Heart right ventricle (tissue), 16 donors: ENCODE measurements at regions not wholly inside any gene's neighbourhood (a gene's known extent, or its start where the extent isn't known, plus 50 kb on each side); places are given as distances from the start of the nearest gene placed in this dataset.

Experiments used
- ATAC-seq, 8 donors: fragments of 200-7000 bp; cut with Tn5 transposase; one replicate each; pipeline ENCODE4 v1.9.1; 2020; ENCODE audit warnings: mild to moderate bottlenecking in 8 of 8, moderate library complexity in 8 of 8, moderate number of reproducible peaks in 1 of 8
- DNase-seq, 2 donors: peaks; one replicate each; pipeline ENCODE4 v3.0.0-alpha.2; 2020
- H3K27ac ChIP-seq, 10 donors: fragments of 200-600 bp; sonication (generic) in 2 of 10; one replicate each; pipeline versions ENCODE4 v1.5.0 to v1.8.0; 2020 to 2022; ENCODE audit warnings: mild to moderate bottlenecking in 3 of 10
- H3K27me3 ChIP-seq, 7 donors: fragments of 200-600 bp; one replicate each; pipeline ENCODE4 v1.8.0; 2021 to 2022; ENCODE audit warnings: mild to moderate bottlenecking in 2 of 7
- H3K36me3 ChIP-seq, 9 donors: fragments of 200-600 bp; sonication (generic) in 1 of 9; one replicate each; pipeline versions ENCODE4 v1.5.0 to v1.8.0; 2020 to 2022; ENCODE audit warnings: mild to moderate bottlenecking in 2 of 9
- H3K4me1 ChIP-seq, 9 donors: fragments of 200-600 bp; sonication (generic) in 1 of 9; one replicate each; pipeline versions ENCODE4 v1.5.0 to v1.8.0; 2020 to 2022; ENCODE audit warnings: mild to moderate bottlenecking in 4 of 9
- H3K4me3 ChIP-seq, 10 donors: fragments of 200-600 bp; sonication (generic) in 2 of 10; one replicate each; pipeline versions ENCODE4 v1.5.0 to v1.8.0; 2020 to 2022; ENCODE audit warnings: mild to moderate bottlenecking in 7 of 10, moderate library complexity in 2 of 10
- H3K9me3 ChIP-seq, 11 donors: fragments of 200-600 bp in 10 of 11; sonication (generic) in 2 of 11; one replicate each; pipeline versions ENCODE4 v1.5.0 to v1.8.0; 2013 to 2022; ENCODE audit warnings: mild to moderate bottlenecking in 2 of 11, control low read depth in 1 of 11, moderate library complexity in 1 of 11
- WGBS, 2 donors: extraction: QIAGEN DNeasy Blood & Tissue Kit; methylation state at CpG; one replicate each; pipeline ENCODE4 v1.1.7; 2013; ENCODE audit warnings: inconsistent platforms in 1 of 2; 5-methylcytosine and 5-hydroxymethylcytosine counted together
- intact Hi-C, 10 donors: fragments of 100-400 bp; cut with DNase I; formaldehyde crosslinking; loops; one replicate each; pipeline versions ENCODE4 v1.11.1 to v1.14.2; 2022
- TF ChIP-seq, protein P1 (sequence below), 9 donors: fragments of 200-600 bp; sonication (generic) in 2 of 9; IDR thresholded peaks; one replicate each; pipeline versions ENCODE4 v1.5.0 to v1.8.0; 2021 to 2022; ENCODE audit warnings: antibody characterized with exemption in 9 of 9, mild to moderate bottlenecking in 5 of 9, moderate library complexity in 1 of 9
- donor health status: Arrhythmogenic right ventricular cardiomyopathy.
- donor health status: ischemic (EF 13 %, LVEDD 7.1; RV severe dilation, severe dysfunction).
- donor health status: healthy with polysubstance abuse.
- donor health status: DM: no; HTN: yes; CAD: no.
- donor health status: DM: no; HTN: no; CAD: no.
- donor health status: ischemic (EF 25% LVEDD 6.9; RV normal size, moderate dysfunction).
- donor health status: ischemic (EF 25% LVEDD 5.7; RV mildly dilated, moderate dysfunction).
- donor health status: healthy.
- donor health status: DM: yes; HTN: yes; CAD: no.
- donor health status: Ischemic cardiomyopathy.
- donor health status: ischemic (EF 35%, LVEDD 5.7; RV mildly dilated, moderate dysfunction).
- donor health status: nonischemic (EF 11% LVEDD 7.7; RV severe dilation, severe dysfunction).
- donor health status: DM: yes; HTN: yes; CAD: no.
- donor health status: PGD.
- donor health status: ischemic (EF 29% LVEDD 5.4; RV normal size, mild dysfunction).
- donor health status: nonischemic (EF 23%, LVEDD 6.1; RV moderate dilation, normal function).

- Histone ChIP-seq H3K4me3 (no peak overlapping the region), H3K36me3 (no peaks in the 10 kb centered on the region), H3K4me1 (no peaks in the 10 kb centered on the region), H3K9me3 (peaks cover 0 to 62% (median 0%) of the 10 kb centered on the region in 11 donors), H3K27ac (no peak overlapping the region), H3K27me3 (no peaks in the 10 kb centered on the region)
- intact Hi-C loops, result no loop called here
- WGBS, 2 donors, result 72% methylated on average over 1 of the region's 1 CpG
- DNase-seq, result no peak
- no peak for ATAC-seq
- TF ChIP-seq, protein P1, sequence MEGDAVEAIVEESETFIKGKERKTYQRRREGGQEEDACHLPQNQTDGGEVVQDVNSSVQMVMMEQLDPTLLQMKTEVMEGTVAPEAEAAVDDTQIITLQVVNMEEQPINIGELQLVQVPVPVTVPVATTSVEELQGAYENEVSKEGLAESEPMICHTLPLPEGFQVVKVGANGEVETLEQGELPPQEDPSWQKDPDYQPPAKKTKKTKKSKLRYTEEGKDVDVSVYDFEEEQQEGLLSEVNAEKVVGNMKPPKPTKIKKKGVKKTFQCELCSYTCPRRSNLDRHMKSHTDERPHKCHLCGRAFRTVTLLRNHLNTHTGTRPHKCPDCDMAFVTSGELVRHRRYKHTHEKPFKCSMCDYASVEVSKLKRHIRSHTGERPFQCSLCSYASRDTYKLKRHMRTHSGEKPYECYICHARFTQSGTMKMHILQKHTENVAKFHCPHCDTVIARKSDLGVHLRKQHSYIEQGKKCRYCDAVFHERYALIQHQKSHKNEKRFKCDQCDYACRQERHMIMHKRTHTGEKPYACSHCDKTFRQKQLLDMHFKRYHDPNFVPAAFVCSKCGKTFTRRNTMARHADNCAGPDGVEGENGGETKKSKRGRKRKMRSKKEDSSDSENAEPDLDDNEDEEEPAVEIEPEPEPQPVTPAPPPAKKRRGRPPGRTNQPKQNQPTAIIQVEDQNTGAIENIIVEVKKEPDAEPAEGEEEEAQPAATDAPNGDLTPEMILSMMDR (IDR thresholded peaks at IDR 0.05), result no peak
Measured at GRCh38 chr3:103629391-103629790, 1194.6 kb downstream of the ZPLD1 start.

DNA sequence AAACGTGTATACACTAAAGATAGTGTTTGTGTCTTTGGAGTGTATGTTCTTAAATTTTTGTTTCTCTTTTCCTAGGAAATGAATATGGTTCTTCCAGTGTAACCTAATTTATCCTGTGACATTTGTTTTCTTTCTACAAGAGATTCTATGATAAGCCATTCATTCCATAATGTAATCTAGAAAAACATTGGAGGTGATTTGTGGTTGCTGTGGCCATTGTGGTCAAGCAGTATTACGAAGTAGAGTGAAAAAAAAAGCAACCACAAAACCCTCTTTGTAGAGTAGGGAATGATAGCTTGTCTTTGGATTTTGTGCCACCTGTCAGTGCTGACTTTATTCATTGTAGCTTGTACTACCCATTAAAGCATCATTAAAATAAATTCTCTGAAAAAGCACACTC is 1209.6 kb downstream of the ZPLD1 start:
- 56 to 67% methylated on average over 2 of the region's 2 CpGs for WGBS, 2 donors
- H3K27ac ChIP-seq, result no peak overlapping the region
- no peaks in the 10 kb centered on the region for H3K9me3 ChIP-seq
- intact Hi-C loops, result no loop called here
- no peaks in the 10 kb centered on the region for H3K27me3 ChIP-seq
- no peaks in the 10 kb centered on the region for H3K36me3 ChIP-seq
- TF ChIP-seq, protein P1 (IDR thresholded peaks at IDR 0.05), result no peak
- no peak for ATAC-seq
- no peaks in the 10 kb centered on the region for H3K4me1 ChIP-seq
- H3K4me3 ChIP-seq, result no peak overlapping the region
- DNase-seq, result no peak

DNA sequence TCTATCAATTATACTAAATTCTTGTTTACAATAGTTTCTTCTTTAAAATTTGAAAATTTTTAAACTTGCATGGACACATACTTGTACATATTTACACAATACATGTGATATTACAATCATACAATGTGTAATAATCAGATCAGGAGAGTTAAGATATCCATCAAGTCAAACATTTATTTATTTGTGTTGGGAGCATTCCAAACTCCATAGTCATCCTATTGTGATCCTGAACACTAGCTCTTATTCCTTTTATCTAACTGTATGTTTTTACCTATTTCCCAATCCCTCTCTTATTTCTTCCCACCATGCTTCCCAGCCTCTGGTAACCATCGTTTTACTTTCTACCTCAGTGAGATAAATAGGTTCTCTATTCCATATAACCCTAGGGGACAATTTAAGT is 1219.2 kb downstream of the ZPLD1 start:
- Histone ChIP-seq H3K27me3 (no peaks in the 10 kb centered on the region), H3K27ac (no peak overlapping the region), H3K9me3 (no peaks in the 10 kb centered on the region), H3K4me1 (no peaks in the 10 kb centered on the region), H3K4me3 (no peak overlapping the region), H3K36me3 (no peaks in the 10 kb centered on the region)
- 63 to 68% methylated on average over 1 of the region's 1 CpG for WGBS, 2 donors
- ATAC-seq (no peak), DNase-seq (no peak)
- TF ChIP-seq, protein P1 (IDR thresholded peaks at IDR 0.05), result no peak
- intact Hi-C loops, result no loop called here

DNA sequence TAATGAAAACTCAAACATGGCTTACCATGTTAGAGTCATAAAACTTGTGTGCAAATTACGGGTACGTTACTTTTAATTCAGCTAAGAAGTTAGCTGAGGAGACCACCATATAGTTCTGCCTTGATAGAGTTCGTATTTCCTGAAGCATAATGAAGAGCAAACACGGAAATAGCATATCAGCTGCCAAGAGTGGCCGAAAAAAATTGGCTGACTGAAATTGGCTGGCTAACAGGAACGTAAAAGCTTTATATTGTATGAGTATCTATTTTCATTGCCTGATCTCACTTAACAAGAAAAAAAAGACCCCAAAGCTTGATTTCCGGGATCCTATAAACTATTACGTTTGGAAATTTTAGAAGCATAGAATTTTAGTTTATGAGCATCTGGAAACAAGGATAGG is 1222.9 kb downstream of the ZPLD1 start:
- H3K36me3 ChIP-seq, result no peaks in the 10 kb centered on the region
- no peaks in the 10 kb centered on the region for H3K4me1 ChIP-seq
- H3K27me3 ChIP-seq, result no peaks in the 10 kb centered on the region
- H3K27ac ChIP-seq, result no peak overlapping the region
- WGBS, 2 donors, result 65 to 70% methylated on average over 8 of the region's 8 CpGs
- no peak for ATAC-seq
- no peak overlapping the region for H3K4me3 ChIP-seq
- intact Hi-C loops, result no loop called here
- no peaks in the 10 kb centered on the region for H3K9me3 ChIP-seq
- no peak for DNase-seq
- TF ChIP-seq, protein P1 (IDR thresholded peaks at IDR 0.05), result no peak

DNA sequence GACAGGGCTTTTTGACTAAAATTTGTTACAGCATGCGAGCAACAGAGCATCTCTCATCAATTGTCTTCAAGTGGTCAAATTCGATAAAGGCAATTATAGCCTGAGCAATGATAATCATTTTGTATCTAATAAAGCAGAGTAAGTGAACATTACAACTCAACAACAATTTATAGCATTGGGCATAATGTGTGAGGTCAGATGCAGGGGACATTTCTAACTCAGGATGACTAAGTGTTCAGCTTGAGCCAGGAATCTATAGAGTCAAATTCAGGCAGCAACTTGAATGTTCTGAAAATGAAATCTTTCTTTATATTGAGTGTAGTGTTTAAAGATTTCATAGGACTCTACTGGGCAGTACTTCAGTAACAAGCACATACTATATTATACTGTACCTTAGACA is 1226.0 kb downstream of the ZPLD1 start:
- H3K27me3 ChIP-seq, result no peaks in the 10 kb centered on the region
- H3K9me3 ChIP-seq, result no peaks in the 10 kb centered on the region
- H3K36me3 ChIP-seq, result no peaks in the 10 kb centered on the region
- ATAC-seq (no peak), DNase-seq (no peak)
- no peaks in the 10 kb centered on the region for H3K4me1 ChIP-seq
- no peak overlapping the region for H3K4me3 ChIP-seq
- no peak overlapping the region for H3K27ac ChIP-seq
- intact Hi-C loops, result no loop called here
- WGBS, 2 donors, result 81 to 86% methylated on average over 2 of the region's 2 CpGs
- TF ChIP-seq, protein P1 (IDR thresholded peaks at IDR 0.05), result no peak
